H9 (cell line): ENCODE measurements at regions not wholly inside any gene's neighbourhood (a gene's known extent, or its start where the extent isn't known, plus 50 kb on each side); places are given as distances from the start of the nearest gene placed in this dataset.

Experiments
- DNase-seq: peaks from one replicate; pipeline ENCODE4 v3.0.0-alpha.2; 2017
- H2AFZ ChIP-seq: one replicate; pipeline ENCODE4 v1.6.1; 2013; ENCODE audit warnings: mild to moderate bottlenecking, low read length, control low read depth, moderate library complexity
- H2AK5ac ChIP-seq: 2 replicates; pipeline ENCODE4 v1.6.1; 2013; ENCODE audit warnings: low read length, control low read depth, mixed read lengths; ENCODE audit not compliant: insufficient read length
- H2BK120ac ChIP-seq: one replicate; pipeline ENCODE4 v1.6.1; 2013; ENCODE audit warnings: low read depth, mild to moderate bottlenecking, low read length, control low read depth, inconsistent platforms; ENCODE audit not compliant: poor library complexity, severe bottlenecking
- H2BK12ac ChIP-seq: 2 replicates; pipeline ENCODE4 v1.6.1; 2013; ENCODE audit warnings: low read length, control low read depth, mixed read lengths, low read depth; ENCODE audit not compliant: insufficient read length
- H2BK15ac ChIP-seq: 2 replicates; pipeline ENCODE4 v1.6.1; 2013; ENCODE audit warnings: low read depth, low read length, control low read depth
- H2BK20ac ChIP-seq: one replicate; pipeline ENCODE4 v1.6.1; 2013; ENCODE audit warnings: low read depth, mild to moderate bottlenecking, low read length, control low read depth, inconsistent platforms; ENCODE audit not compliant: poor library complexity, severe bottlenecking
- H2BK5ac ChIP-seq: 2 replicates; pipeline ENCODE4 v1.6.1; 2013; ENCODE audit warnings: low read length, control low read depth, mixed read lengths; ENCODE audit not compliant: insufficient read length
- H3K14ac ChIP-seq: 2 replicates; pipeline ENCODE4 v1.6.1; 2013; ENCODE audit warnings: low read length, control low read depth; ENCODE audit not compliant: insufficient read depth
- H3K18ac ChIP-seq: 2 replicates; pipeline ENCODE4 v1.6.1; 2013; ENCODE audit warnings: low read depth, mild to moderate bottlenecking, mixed read lengths, low read length, control low read depth; ENCODE audit not compliant: insufficient read length
- H3K23ac ChIP-seq: 2 replicates; pipeline ENCODE4 v1.6.1; 2013; ENCODE audit warnings: low read length, control low read depth, mixed read lengths, low read depth; ENCODE audit not compliant: insufficient read length
- H3K23me2 ChIP-seq: 2 replicates; pipeline ENCODE4 v1.6.1; 2013; ENCODE audit warnings: low read depth, mild to moderate bottlenecking, mixed read lengths, low read length, control low read depth; ENCODE audit not compliant: insufficient read length, poor library complexity, severe bottlenecking
- H3K27ac ChIP-seq: 2 replicates; pipeline ENCODE4 v1.5.1; 2013; ENCODE audit warnings: low read length, control low read depth, mixed read lengths, low read depth; ENCODE audit not compliant: insufficient read length
- H3K27me3 ChIP-seq: 2 replicates; pipeline ENCODE4 v1.6.1; 2013; ENCODE audit warnings: low read length, control low read depth, inconsistent platforms; ENCODE audit not compliant: insufficient read depth
- H3K4ac ChIP-seq: 2 replicates; pipeline ENCODE4 v1.6.1; 2013; ENCODE audit warnings: low read depth, mild to moderate bottlenecking, control low read depth, inconsistent platforms, low read length, moderate library complexity
- H3K4me1 ChIP-seq: 2 replicates; pipeline ENCODE4 v1.6.1; 2013; ENCODE audit warnings: low read length, control low read depth, inconsistent platforms; ENCODE audit not compliant: insufficient read depth
- H3K4me2 ChIP-seq: 2 replicates; pipeline ENCODE4 v1.6.1; 2013; ENCODE audit warnings: low read length, control low read depth, mixed read lengths; ENCODE audit not compliant: insufficient read length, insufficient read depth
- H3K56ac ChIP-seq: 2 replicates; pipeline ENCODE4 v1.6.1; 2013; ENCODE audit warnings: low read depth, mild to moderate bottlenecking, mixed read lengths, low read length, control low read depth; ENCODE audit not compliant: insufficient read length
- H3K79me1 ChIP-seq: 2 replicates; pipeline ENCODE4 v1.6.1; 2013; ENCODE audit warnings: low read depth, mild to moderate bottlenecking, moderate library complexity, low read length, control low read depth, inconsistent platforms; ENCODE audit not compliant: insufficient read depth, poor library complexity, severe bottlenecking
- H3K79me2 ChIP-seq: 2 replicates; pipeline ENCODE4 v1.6.1; 2013; ENCODE audit warnings: low read length, control low read depth, inconsistent platforms; ENCODE audit not compliant: insufficient read depth
- H3K9ac ChIP-seq: 2 replicates; pipeline ENCODE4 v1.6.1; 2013; ENCODE audit warnings: low read length, control low read depth, mixed read lengths; ENCODE audit not compliant: insufficient read length; ENCODE audit errors: extremely low read depth
- H3K9me3 ChIP-seq: one replicate; pipeline ENCODE4 v1.6.1; 2013; ENCODE audit warnings: low read depth, low read length, inconsistent platforms; ENCODE audit not compliant: control insufficient read depth
- H3T11ph ChIP-seq: one replicate; pipeline ENCODE4 v1.6.1; 2013; ENCODE audit warnings: mild to moderate bottlenecking, low read length, control low read depth, inconsistent platforms
- H4K20me1 ChIP-seq: one replicate; pipeline ENCODE4 v1.6.1; 2013; ENCODE audit not compliant: control insufficient read depth, insufficient read length, insufficient read depth
- H4K5ac ChIP-seq: 2 replicates; pipeline ENCODE4 v1.6.1; 2013; ENCODE audit warnings: low read depth, mild to moderate bottlenecking, mixed read lengths, low read length, control low read depth; ENCODE audit not compliant: insufficient read length
- H4K8ac ChIP-seq: replicated peaks from 2 replicates; pipeline ENCODE4 v1.6.1; 2013; ENCODE audit warnings: low read length, control low read depth, mixed read lengths, low read depth; ENCODE audit not compliant: insufficient read length
- H4K91ac ChIP-seq: 2 replicates; pipeline ENCODE4 v1.6.1; 2013; ENCODE audit warnings: low read depth, mild to moderate bottlenecking, moderate library complexity, mixed read lengths, low read length, control low read depth; ENCODE audit not compliant: insufficient read length
- H3K27ac Mint-ChIP-seq, 3 experiments: 2 replicates in 2 of 3; 3 replicates in 1 of 3; pipeline ENCODE4 v1.8.0; 2020 to 2021; ENCODE audit warnings: mixed read lengths in 3 of 3, mild to moderate bottlenecking in 1 of 3, moderate library complexity in 1 of 3
- H3K27me3 Mint-ChIP-seq: 2 replicates; pipeline ENCODE4 v1.8.0; 2021; ENCODE audit warnings: low read depth, mild to moderate bottlenecking, moderate library complexity, mixed read lengths
- H3K36me3 Mint-ChIP-seq, 3 experiments: 2 replicates in 2 of 3; 3 replicates in 1 of 3; pipeline ENCODE4 v1.8.0; 2020 to 2021; ENCODE audit warnings: low read depth in 3 of 3, mixed read lengths in 3 of 3; ENCODE audit not compliant: insufficient read depth in 1 of 3
- H3K4me1 Mint-ChIP-seq, 2 experiments: 2 replicates each; pipeline ENCODE4 v1.8.0; 2020; ENCODE audit warnings: mixed read lengths in 2 of 2
- H3K4me3 Mint-ChIP-seq, 2 experiments: 2 replicates in 1 of 2; 3 replicates in 1 of 2; pipeline ENCODE4 v1.8.0; 2020 to 2021; ENCODE audit warnings: mild to moderate bottlenecking in 2 of 2, mixed read lengths in 2 of 2, moderate library complexity in 1 of 2
- H3K9me3 Mint-ChIP-seq, 2 experiments: 2 replicates in 1 of 2; 3 replicates in 1 of 2; pipeline ENCODE4 v1.8.0; 2020; ENCODE audit warnings: mild to moderate bottlenecking in 2 of 2, mixed read lengths in 2 of 2, moderate library complexity in 1 of 2
- WGBS: extraction: QIAGEN DNeasy Blood & Tissue Kit; methylation state at CpG from one replicate; pipeline ENCODE4 v1.1.7; 2013; ENCODE audit warnings: missing lambda C conversion rate, low lambda C conversion rate, mixed read lengths; ENCODE audit not compliant: insufficient read length; ENCODE audit errors: extremely low coverage; 5-methylcytosine and 5-hydroxymethylcytosine counted together
- TF ChIP-seq, protein P1 (sequence below): fragments of 200-600 bp; sonication (generic); conservative IDR thresholded peaks from 3 replicates; pipeline ENCODE4 v1.8.0; 2021; ENCODE audit warnings: antibody characterized with exemption, mild to moderate bottlenecking

- Mint-ChIP-seq H3K27ac (no peak overlapping the region), H3K4me1 (peaks cover 5 to 9% of the 10 kb centered on the region in 2 experiments), H3K9me3 (no peaks in the 10 kb centered on the region), H3K4me3 (no peak overlapping the region), H3K36me3 (no peaks in the 10 kb centered on the region), H3K27me3 (no peaks in the 10 kb centered on the region)
- no peak overlapping the region for H3K9ac ChIP-seq
- no peaks in the 10 kb centered on the region for H3K79me2 ChIP-seq
- no peak overlapping the region for H3T11ph ChIP-seq
- H3K79me1 ChIP-seq = no peaks in the 10 kb centered on the region
- no peak overlapping the region for H2BK12ac ChIP-seq
- TF ChIP-seq, protein P1, sequence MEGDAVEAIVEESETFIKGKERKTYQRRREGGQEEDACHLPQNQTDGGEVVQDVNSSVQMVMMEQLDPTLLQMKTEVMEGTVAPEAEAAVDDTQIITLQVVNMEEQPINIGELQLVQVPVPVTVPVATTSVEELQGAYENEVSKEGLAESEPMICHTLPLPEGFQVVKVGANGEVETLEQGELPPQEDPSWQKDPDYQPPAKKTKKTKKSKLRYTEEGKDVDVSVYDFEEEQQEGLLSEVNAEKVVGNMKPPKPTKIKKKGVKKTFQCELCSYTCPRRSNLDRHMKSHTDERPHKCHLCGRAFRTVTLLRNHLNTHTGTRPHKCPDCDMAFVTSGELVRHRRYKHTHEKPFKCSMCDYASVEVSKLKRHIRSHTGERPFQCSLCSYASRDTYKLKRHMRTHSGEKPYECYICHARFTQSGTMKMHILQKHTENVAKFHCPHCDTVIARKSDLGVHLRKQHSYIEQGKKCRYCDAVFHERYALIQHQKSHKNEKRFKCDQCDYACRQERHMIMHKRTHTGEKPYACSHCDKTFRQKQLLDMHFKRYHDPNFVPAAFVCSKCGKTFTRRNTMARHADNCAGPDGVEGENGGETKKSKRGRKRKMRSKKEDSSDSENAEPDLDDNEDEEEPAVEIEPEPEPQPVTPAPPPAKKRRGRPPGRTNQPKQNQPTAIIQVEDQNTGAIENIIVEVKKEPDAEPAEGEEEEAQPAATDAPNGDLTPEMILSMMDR = no peak
- H3K4ac ChIP-seq = no peak overlapping the region
- H3K4me1 ChIP-seq = no peaks in the 10 kb centered on the region; the same call in 1 of the 2 replicates
- H2BK15ac ChIP-seq = no peak overlapping the region
- H3K18ac ChIP-seq = no peak overlapping the region
- no peaks in the 10 kb centered on the region for H3K23me2 ChIP-seq
- no peak overlapping the region for H3K56ac ChIP-seq
- H3K14ac ChIP-seq = no peak overlapping the region
- H2BK120ac ChIP-seq = no peak overlapping the region
- no peak overlapping the region for H3K23ac ChIP-seq
- WGBS = no CpG with 5 or more reads among the region's 2 CpGs
- no peak overlapping the region for H4K91ac ChIP-seq
- no peak overlapping the region for H3K4me2 ChIP-seq
- H4K20me1 ChIP-seq = no peaks in the 10 kb centered on the region
- no peak overlapping the region for H4K5ac ChIP-seq
- H2BK5ac ChIP-seq = no peak overlapping the region
- no peak overlapping the region for H2AFZ ChIP-seq
- no peak overlapping the region for H2AK5ac ChIP-seq
- no peaks in the 10 kb centered on the region for H3K27me3 ChIP-seq
- H4K8ac ChIP-seq = no peak overlapping the region
- H2BK20ac ChIP-seq = no peak overlapping the region
- DNase-seq = no peak
- no peaks in the 10 kb centered on the region for H3K9me3 ChIP-seq
- no peak overlapping the region for H3K27ac ChIP-seq
Measured at GRCh38 chr12:84658877-84659276, 253.7 kb downstream of the SLC6A15 start.
